ENCODE measurements at regions not wholly inside any gene's neighbourhood (a gene's known extent, or its start where the extent isn't known, plus 50 kb on each side); places are given as distances from the start of the nearest gene placed in this dataset.

GRCh38 chr1:229991724-229992333 lies 75.2 kb upstream of the GALNT2 start:
- no peak for TF ChIP-seq CTCF (conservative IDR thresholded peaks at IDR 0.05)
- Mint-ChIP-seq H3K4me1 (no peaks in the 10 kb centered on the region), H3K27me3 (ENCODE audit: low read depth) (no peaks in the 10 kb centered on the region), H3K27ac (ENCODE audit: unreplicated experiment) (no peak overlapping the region), H3K4me3 (no peak overlapping the region), H3K36me3 (ENCODE audit: low read depth) (no peaks in the 10 kb centered on the region), H3K9me3 (no peaks in the 10 kb centered on the region)
- no peak for DNase-seq (ENCODE audit: low read depth, low spot score)

- no peaks in the 10 kb centered on the region for H3K27me3 Mint-ChIP-seq (ENCODE audit: low read depth)
- no peaks in the 10 kb centered on the region for H3K4me1 Mint-ChIP-seq
- no peak for DNase-seq (ENCODE audit: low read depth, low spot score)
- no peaks in the 10 kb centered on the region for H3K9me3 Mint-ChIP-seq
- H3K27ac Mint-ChIP-seq (ENCODE audit: unreplicated experiment): no peak overlapping the region
- no peak for TF ChIP-seq CTCF (conservative IDR thresholded peaks at IDR 0.05)
- no peak overlapping the region for H3K4me3 Mint-ChIP-seq
- H3K36me3 Mint-ChIP-seq (ENCODE audit: low read depth): no peaks in the 10 kb centered on the region
Measured at GRCh38 chr1:229993060-229993459, 74.0 kb upstream of the GALNT2 start.

GRCh38 chr1:229993894-229994293 lies 73.1 kb upstream of the GALNT2 start:
- Mint-ChIP-seq H3K4me3 (no peak overlapping the region), H3K36me3 (ENCODE audit: low read depth) (no peaks in the 10 kb centered on the region), H3K9me3 (no peaks in the 10 kb centered on the region), H3K27me3 (ENCODE audit: low read depth) (no peaks in the 10 kb centered on the region), H3K4me1 (no peaks in the 10 kb centered on the region), H3K27ac (ENCODE audit: unreplicated experiment) (no peak overlapping the region)
- no peak for DNase-seq (ENCODE audit: low read depth, low spot score)
- TF ChIP-seq CTCF (conservative IDR thresholded peaks at IDR 0.05): no peak

GRCh38 chr1:229999004-229999670 lies 67.9 kb upstream of the GALNT2 start:
- Mint-ChIP-seq H3K4me3 (no peak overlapping the region), H3K27ac (ENCODE audit: unreplicated experiment) (no peak overlapping the region), H3K4me1 (no peaks in the 10 kb centered on the region), H3K36me3 (ENCODE audit: low read depth) (no peaks in the 10 kb centered on the region), H3K27me3 (ENCODE audit: low read depth) (no peaks in the 10 kb centered on the region), H3K9me3 (no peaks in the 10 kb centered on the region)
- no peak for DNase-seq (ENCODE audit: low read depth, low spot score)
- no peak for TF ChIP-seq CTCF (conservative IDR thresholded peaks at IDR 0.05)

GRCh38 chr1:230000493-230001184 lies 66.4 kb upstream of the GALNT2 start:
- no peaks in the 10 kb centered on the region for H3K36me3 Mint-ChIP-seq (ENCODE audit: low read depth)
- no peaks in the 10 kb centered on the region for H3K9me3 Mint-ChIP-seq
- H3K27me3 Mint-ChIP-seq (ENCODE audit: low read depth): no peaks in the 10 kb centered on the region
- no peak overlapping the region for H3K27ac Mint-ChIP-seq (ENCODE audit: unreplicated experiment)
- TF ChIP-seq CTCF (conservative IDR thresholded peaks at IDR 0.05): no peak
- H3K4me3 Mint-ChIP-seq: no peak overlapping the region
- no peaks in the 10 kb centered on the region for H3K4me1 Mint-ChIP-seq
- no peak for DNase-seq (ENCODE audit: low read depth, low spot score)

Measured in neural crest cell (in vitro differentiated cells).